ENCODE measurements at regions not wholly inside any gene's neighbourhood (a gene's known extent, or its start where the extent isn't known, plus 50 kb on each side); places are given as distances from the start of the nearest gene placed in this dataset.
"Not testable (repeated sequence)": the region's sequence is repeated elsewhere in the genome, so short reads cannot be mapped to it uniquely, and the experiment has no call there.

GRCh38 chr7:85714043-85714578 lies 527.3 kb upstream of the SEMA3D start:
- peak; percentile 27 for DNase-seq (ENCODE audit: low spot score)

GRCh38 chr7:85713171-85713570 lies 526.3 kb upstream of the SEMA3D start:
- DNase-seq (ENCODE audit: low spot score), result no peak

- DNase-seq (ENCODE audit: low spot score), result no peak
These were observed 525.0 kb upstream of the SEMA3D start for GRCh38 chr7:85711894-85712293.

- DNase-seq (ENCODE audit: low spot score), result no peak
These were observed 524.1 kb upstream of the SEMA3D start for GRCh38 chr7:85710960-85711359.

GRCh38 chr7:85708221-85708620 lies 521.4 kb upstream of the SEMA3D start:
- DNase-seq (ENCODE audit: low spot score), result no peak

GRCh38 chr7:85705076-85705475 lies 518.2 kb upstream of the SEMA3D start:
- no peak for DNase-seq (ENCODE audit: low spot score)

- DNase-seq (ENCODE audit: low spot score), result no peak
These were observed 516.6 kb upstream of the SEMA3D start for GRCh38 chr7:85703251-85704010.

GRCh38 chr7:85702348-85702747 lies 515.5 kb upstream of the SEMA3D start:
- no peak for DNase-seq (ENCODE audit: low spot score)

- peak; percentile 10 for DNase-seq (ENCODE audit: low spot score)
These were observed 512.6 kb upstream of the SEMA3D start for GRCh38 chr7:85699482-85699881.

GRCh38 chr7:85695533-85695932 lies 508.7 kb upstream of the SEMA3D start:
- DNase-seq (ENCODE audit: low spot score), result peak; percentile 37

GRCh38 chr7:85695041-85695440 lies 508.2 kb upstream of the SEMA3D start:
- DNase-seq (ENCODE audit: low spot score), result no peak

GRCh38 chr7:85693326-85693725 lies 506.5 kb upstream of the SEMA3D start:
- no peak for DNase-seq (ENCODE audit: low spot score)

GRCh38 chr7:85688712-85689111 lies 501.9 kb upstream of the SEMA3D start:
- DNase-seq (ENCODE audit: low spot score), result no peak

- no peak for DNase-seq (ENCODE audit: low spot score)
These were observed 499.7 kb upstream of the SEMA3D start for GRCh38 chr7:85686401-85687181.

GRCh38 chr7:85685901-85686300 lies 499.0 kb upstream of the SEMA3D start:
- DNase-seq (ENCODE audit: low spot score), result no peak

GRCh38 chr7:85682833-85683620 lies 496.2 kb upstream of the SEMA3D start:
- no peak for DNase-seq (ENCODE audit: low spot score)

- no peak for DNase-seq (ENCODE audit: low spot score)
These were observed 494.4 kb upstream of the SEMA3D start for GRCh38 chr7:85681241-85681640.

GRCh38 chr7:85675093-85675492 lies 488.2 kb upstream of the SEMA3D start:
- not testable (repeated sequence) for DNase-seq (ENCODE audit: low spot score)

- no peak for DNase-seq (ENCODE audit: low spot score)
These were observed 487.0 kb upstream of the SEMA3D start for GRCh38 chr7:85673876-85674275.

GRCh38 chr7:85669225-85669624 lies 482.4 kb upstream of the SEMA3D start:
- DNase-seq (ENCODE audit: low spot score), result no peak

GRCh38 chr7:85664341-85664740 lies 477.5 kb upstream of the SEMA3D start:
- DNase-seq (ENCODE audit: low spot score), result peak; percentile 89

- no peak for DNase-seq (ENCODE audit: low spot score)
These were observed 472.5 kb upstream of the SEMA3D start for GRCh38 chr7:85659364-85659763.
